Right atrium auricular region (tissue), 2 donors: ENCODE measurements at regions not wholly inside any gene's neighbourhood (a gene's known extent, or its start where the extent isn't known, plus 50 kb on each side); places are given as distances from the start of the nearest gene placed in this dataset.

Source experiments
- DNase-seq: peaks from one replicate; pipeline ENCODE4 v3.0.0-alpha.2; 2019; ENCODE audit warnings: low spot score
- H3K27ac ChIP-seq, 2 donors: fragments of 200-600 bp; sonication (generic); 1 replicate in 1 of 2; 2 replicates in 1 of 2; pipeline ENCODE4 v1.5.1; 2016 to 2019
- H3K27me3 ChIP-seq, 2 donors: fragments of 200-600 bp; sonication (generic); one replicate each; pipeline versions ENCODE4 v1.5.1 to v1.6.0; 2017 to 2019
- H3K36me3 ChIP-seq: fragments of 200-600 bp; sonication (generic); one replicate; pipeline ENCODE4 v1.5.1; 2016
- H3K4me1 ChIP-seq, 2 donors: fragments of 200-600 bp; sonication (generic); one replicate each; pipeline versions ENCODE4 v1.5.1 to v1.6.0; 2017 to 2019
- H3K4me3 ChIP-seq, 2 donors: fragments of 200-600 bp; sonication (generic); 1 replicate in 1 of 2; 2 replicates in 1 of 2; pipeline ENCODE4 v1.5.1; 2017 to 2019; ENCODE audit warnings: mild to moderate bottlenecking in 1 of 2, moderate library complexity in 1 of 2
- H3K9me3 ChIP-seq, 2 donors: fragments of 200-600 bp; sonication (generic); one replicate each; pipeline ENCODE4 v1.5.1; 2019
- CTCF ChIP-seq, 2 donors: fragments of 200-600 bp; sonication (generic); IDR thresholded peaks; one replicate each; pipeline ENCODE4 v1.5.1; 2019; ENCODE audit warnings: antibody characterized with exemption in 2 of 2

GRCh38 chr6:153208706-153209105 lies 77.6 kb upstream of the RGS17 start:
- Histone ChIP-seq H3K9me3 (no peaks in the 10 kb centered on the region), H3K4me3 (no peak overlapping the region), H3K4me1 (no peaks in the 10 kb centered on the region), H3K27me3 (no peaks in the 10 kb centered on the region), H3K27ac (no peak overlapping the region), H3K36me3 (no peaks in the 10 kb centered on the region)
- DNase-seq, result no peak
- TF ChIP-seq CTCF (IDR thresholded peaks at IDR 0.05), result no peak

GRCh38 chr6:153207617-153208016 lies 76.5 kb upstream of the RGS17 start:
- no peak for TF ChIP-seq CTCF (IDR thresholded peaks at IDR 0.05)
- Histone ChIP-seq H3K27me3 (no peaks in the 10 kb centered on the region), H3K4me1 (no peaks in the 10 kb centered on the region), H3K27ac (no peak overlapping the region), H3K4me3 (no peak overlapping the region), H3K9me3 (no peaks in the 10 kb centered on the region), H3K36me3 (no peaks in the 10 kb centered on the region)
- DNase-seq, result no peak

GRCh38 chr6:153207006-153207405 lies 75.9 kb upstream of the RGS17 start:
- H3K36me3 ChIP-seq, result no peaks in the 10 kb centered on the region
- no peaks in the 10 kb centered on the region for H3K9me3 ChIP-seq
- no peaks in the 10 kb centered on the region for H3K27me3 ChIP-seq
- no peaks in the 10 kb centered on the region for H3K4me1 ChIP-seq
- H3K4me3 ChIP-seq, result no peak overlapping the region
- DNase-seq, result no peak
- no peak for TF ChIP-seq CTCF (IDR thresholded peaks at IDR 0.05)
- H3K27ac ChIP-seq, result no peak overlapping the region

GRCh38 chr6:153192943-153193885 lies 62.1 kb upstream of the RGS17 start:
- Histone ChIP-seq H3K9me3 (no peaks in the 10 kb centered on the region), H3K27me3 (no peaks in the 10 kb centered on the region), H3K36me3 (no peaks in the 10 kb centered on the region), H3K27ac (no peak overlapping the region), H3K4me1 (no peaks in the 10 kb centered on the region), H3K4me3 (no peak overlapping the region)
- no peak for TF ChIP-seq CTCF (IDR thresholded peaks at IDR 0.05)
- no peak for DNase-seq

- no peaks in the 10 kb centered on the region for H3K4me1 ChIP-seq
- no peak for TF ChIP-seq CTCF (IDR thresholded peaks at IDR 0.05)
- no peaks in the 10 kb centered on the region for H3K27me3 ChIP-seq
- H3K27ac ChIP-seq, result no peak overlapping the region
- no peaks in the 10 kb centered on the region for H3K36me3 ChIP-seq
- no peaks in the 10 kb centered on the region for H3K9me3 ChIP-seq
- no peak for DNase-seq
- H3K4me3 ChIP-seq, result no peak overlapping the region
Measured at GRCh38 chr6:153183925-153184324, 52.8 kb upstream of the RGS17 start.
